Right lobe of liver (tissue), 4 donors: ENCODE measurements at regions not wholly inside any gene's neighbourhood (a gene's known extent, or its start where the extent isn't known, plus 50 kb on each side); places are given as distances from the start of the nearest gene placed in this dataset.

Experiments used
- POLR2A ChIP-seq: fragments of 450-650 bp; IDR thresholded peaks from one replicate; pipeline ENCODE4 v1.6.1; 2017; ENCODE audit warnings: antibody characterized with exemption, mild to moderate bottlenecking
- TF ChIP-seq, protein P1 (sequence below), 4 donors: fragments of 200-600 bp in 3 of 4; fragments of 450-650 bp in 1 of 4; IDR thresholded peaks; one replicate each; pipeline versions ENCODE4 v1.5.1 to v1.8.0; 2016 to 2022; ENCODE audit warnings: antibody characterized with exemption in 4 of 4, mild to moderate bottlenecking in 2 of 4
- donor health status: DM: no; HTN: no; CAD: no.
- donor health status: DM: no; HTN: no; CAD: no.
- donor health status: DM: no; HTN: yes; CAD: no.

DNA sequence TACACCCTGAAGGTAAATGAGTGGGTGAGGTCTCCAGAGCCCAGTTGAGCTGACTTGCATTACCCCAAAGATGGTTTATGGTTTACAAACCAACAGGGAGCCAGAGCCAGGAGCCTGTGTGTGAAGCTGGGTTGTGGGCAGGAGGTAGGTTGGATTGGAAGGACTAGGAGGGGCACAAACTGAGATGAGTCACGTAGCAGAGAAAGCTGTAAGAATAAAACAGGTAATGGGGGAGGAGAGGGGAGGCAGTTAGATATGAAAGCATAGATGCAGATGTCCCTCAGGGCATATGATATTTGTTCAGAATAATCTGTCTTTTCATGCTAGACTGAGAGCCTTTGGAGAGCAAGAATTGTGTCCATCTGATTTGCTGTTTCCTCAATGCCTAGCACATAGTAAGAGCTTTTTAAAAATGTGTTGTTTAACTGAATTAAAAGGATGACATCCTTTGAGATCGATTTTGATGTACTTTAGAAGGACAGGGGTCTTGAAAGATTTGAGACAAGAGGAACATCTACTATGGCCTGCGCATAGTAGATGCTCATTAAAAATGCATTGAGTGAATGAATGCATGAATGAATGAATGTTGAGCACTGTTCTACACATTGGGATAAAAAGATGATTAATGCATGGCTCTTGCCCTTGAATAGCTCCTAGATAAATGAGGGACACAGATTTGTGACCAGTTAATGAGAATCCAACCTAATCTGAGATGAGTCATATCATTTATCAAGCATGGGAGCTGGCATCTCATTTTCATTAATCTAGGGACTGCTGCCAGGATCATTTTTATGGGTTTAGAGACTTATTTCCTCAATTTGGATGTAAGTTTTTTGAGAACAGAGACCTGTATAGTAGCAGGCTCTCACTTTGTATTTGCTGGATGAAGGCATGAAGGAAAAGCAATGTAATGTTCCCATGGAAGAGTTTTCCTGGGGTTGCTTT, 175.8 kb upstream of the BDNF start:
- TF ChIP-seq, protein P1, sequence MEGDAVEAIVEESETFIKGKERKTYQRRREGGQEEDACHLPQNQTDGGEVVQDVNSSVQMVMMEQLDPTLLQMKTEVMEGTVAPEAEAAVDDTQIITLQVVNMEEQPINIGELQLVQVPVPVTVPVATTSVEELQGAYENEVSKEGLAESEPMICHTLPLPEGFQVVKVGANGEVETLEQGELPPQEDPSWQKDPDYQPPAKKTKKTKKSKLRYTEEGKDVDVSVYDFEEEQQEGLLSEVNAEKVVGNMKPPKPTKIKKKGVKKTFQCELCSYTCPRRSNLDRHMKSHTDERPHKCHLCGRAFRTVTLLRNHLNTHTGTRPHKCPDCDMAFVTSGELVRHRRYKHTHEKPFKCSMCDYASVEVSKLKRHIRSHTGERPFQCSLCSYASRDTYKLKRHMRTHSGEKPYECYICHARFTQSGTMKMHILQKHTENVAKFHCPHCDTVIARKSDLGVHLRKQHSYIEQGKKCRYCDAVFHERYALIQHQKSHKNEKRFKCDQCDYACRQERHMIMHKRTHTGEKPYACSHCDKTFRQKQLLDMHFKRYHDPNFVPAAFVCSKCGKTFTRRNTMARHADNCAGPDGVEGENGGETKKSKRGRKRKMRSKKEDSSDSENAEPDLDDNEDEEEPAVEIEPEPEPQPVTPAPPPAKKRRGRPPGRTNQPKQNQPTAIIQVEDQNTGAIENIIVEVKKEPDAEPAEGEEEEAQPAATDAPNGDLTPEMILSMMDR (IDR thresholded peaks at IDR 0.05) = no peak
- TF ChIP-seq POLR2A = no peak
